ENCODE measurements at regions not wholly inside any gene's neighbourhood (a gene's known extent, or its start where the extent isn't known, plus 50 kb on each side); places are given as distances from the start of the nearest gene placed in this dataset.

GRCh38 chr18:38241216-38241615 is 675.6 kb upstream of the CELF4 start (continued):
- no peak for TF ChIP-seq BACH1 (IDR thresholded peaks at IDR 0.05; ENCODE audit: low read length)
- TF ChIP-seq MAX (IDR thresholded peaks at IDR 0.05) = no peak
- TF ChIP-seq FOSL1 (IDR thresholded peaks at IDR 0.05; ENCODE audit: insufficient read depth, low read depth, low read length) = no peak
- no peak for TF ChIP-seq ASH2L (IDR thresholded peaks at IDR 0.05; ENCODE audit: low read length)
- no peak for TF ChIP-seq BCL11A (IDR thresholded peaks at IDR 0.05; ENCODE audit: low read depth in 2 of 2, low read length in 2 of 2)
- TF ChIP-seq KDM1A (IDR thresholded peaks at IDR 0.05; ENCODE audit: borderline replicate concordance, low read length) = no peak

Measured in H1 (cell line).